Neuronal stem cell (in vitro differentiated cells): ENCODE measurements at regions not wholly inside any gene's neighbourhood (a gene's known extent, or its start where the extent isn't known, plus 50 kb on each side); places are given as distances from the start of the nearest gene placed in this dataset.

Source experiments
- DNase-seq: peaks from one replicate; pipeline ENCODE4 v3.0.0-alpha.2; 2013; ENCODE audit warnings: low spot score
- H2AFZ ChIP-seq: one replicate; pipeline ENCODE4 v1.6.1; 2013; ENCODE audit warnings: mild to moderate bottlenecking, low read length, inconsistent platforms
- H2AK5ac ChIP-seq: 2 replicates; pipeline ENCODE4 v1.6.1; 2013; ENCODE audit warnings: low read depth, mild to moderate bottlenecking, inconsistent platforms, low read length, moderate library complexity, mixed read lengths
- H2BK120ac ChIP-seq: 2 replicates; pipeline ENCODE4 v1.6.1; 2013; ENCODE audit warnings: low read depth, mild to moderate bottlenecking, inconsistent platforms, low read length, moderate library complexity, mixed read lengths
- H2BK12ac ChIP-seq: one replicate; pipeline ENCODE4 v1.6.1; 2013; ENCODE audit warnings: low read length, inconsistent platforms
- H2BK15ac ChIP-seq: 2 replicates; pipeline ENCODE4 v1.6.1; 2013; ENCODE audit warnings: mild to moderate bottlenecking, low read length, inconsistent platforms, mixed read lengths
- H2BK5ac ChIP-seq: one replicate; pipeline ENCODE4 v1.6.1; 2013; ENCODE audit warnings: inconsistent platforms, mild to moderate bottlenecking, low read length, moderate library complexity
- H3K14ac ChIP-seq: one replicate; pipeline ENCODE4 v1.6.1; 2013; ENCODE audit warnings: low read length, inconsistent platforms
- H3K18ac ChIP-seq: 2 replicates; pipeline ENCODE4 v1.6.1; 2013; ENCODE audit warnings: low read length, inconsistent platforms
- H3K23ac ChIP-seq: 2 replicates; pipeline ENCODE4 v1.6.1; 2013; ENCODE audit warnings: low read depth, mild to moderate bottlenecking, mixed read lengths, low read length, inconsistent platforms; ENCODE audit not compliant: poor library complexity
- H3K27ac ChIP-seq: replicated peaks from 3 replicates; pipeline ENCODE4 v1.5.1; 2013; ENCODE audit warnings: low read length, inconsistent platforms
- H3K27me3 ChIP-seq, 3 experiments: 2 replicates each; pipeline ENCODE4 v1.6.1; 2013; ENCODE audit warnings: low read length in 3 of 3, mild to moderate bottlenecking in 2 of 3, inconsistent platforms in 1 of 3, low read depth in 1 of 3, mixed read lengths in 1 of 3, moderate library complexity in 1 of 3; ENCODE audit not compliant: control insufficient read depth in 3 of 3, insufficient read depth in 3 of 3
- H3K36me3 ChIP-seq, 2 donors: replicated peaks in 1 of 2; 2 replicates each; pipeline ENCODE4 v1.6.1; 2013; ENCODE audit warnings: low read length in 2 of 2; ENCODE audit not compliant: control insufficient read depth in 2 of 2, insufficient read depth in 2 of 2
- H3K4ac ChIP-seq: 2 replicates; pipeline ENCODE4 v1.6.1; 2013; ENCODE audit warnings: inconsistent platforms, mild to moderate bottlenecking, low read length, moderate library complexity
- H3K4me1 ChIP-seq, 2 donors: 1 replicate in 1 of 2; 2 replicates in 1 of 2; pipeline ENCODE4 v1.6.1; 2013; ENCODE audit warnings: low read length in 2 of 2, low read depth in 1 of 2; ENCODE audit not compliant: control insufficient read depth in 2 of 2, insufficient read depth in 1 of 2
- H3K4me2 ChIP-seq: one replicate; pipeline ENCODE4 v1.6.1; 2013; ENCODE audit warnings: mild to moderate bottlenecking, low read length, inconsistent platforms; ENCODE audit not compliant: insufficient read depth, poor library complexity, severe bottlenecking
- H3K4me3 ChIP-seq, 2 donors: 2 replicates each; pipeline ENCODE4 v1.5.1; 2013; ENCODE audit warnings: low read length in 2 of 2, mild to moderate bottlenecking in 2 of 2, inconsistent platforms in 1 of 2, moderate library complexity in 1 of 2
- H3K79me1 ChIP-seq: one replicate; pipeline ENCODE4 v1.6.1; 2013; ENCODE audit warnings: low read depth, mild to moderate bottlenecking, inconsistent platforms, low read length, moderate library complexity
- H3K9ac ChIP-seq: one replicate; pipeline ENCODE4 v1.6.1; 2013; ENCODE audit warnings: mild to moderate bottlenecking, low read depth, low read length, inconsistent platforms; ENCODE audit not compliant: poor library complexity
- H3K9me3 ChIP-seq, 2 donors: replicated peaks in 1 of 2; 2 replicates each; pipeline versions ENCODE3 to v1.6.1; 2013; ENCODE audit warnings: low read length in 2 of 2, mild to moderate bottlenecking in 2 of 2, inconsistent platforms in 1 of 2, low read depth in 1 of 2, mixed read lengths in 1 of 2, moderate library complexity in 1 of 2; ENCODE audit not compliant: control insufficient read depth in 2 of 2, insufficient read depth in 1 of 2
- H4K8ac ChIP-seq: one replicate; pipeline ENCODE4 v1.6.1; 2013; ENCODE audit warnings: low read depth, mild to moderate bottlenecking, inconsistent platforms, low read length, moderate library complexity
- H4K91ac ChIP-seq: one replicate; pipeline ENCODE4 v1.6.1; 2013; ENCODE audit warnings: low read length, low read depth, mild to moderate bottlenecking, inconsistent platforms; ENCODE audit not compliant: poor library complexity
- WGBS, 2 donors: extraction: QIAGEN DNeasy Blood & Tissue Kit; methylation state at CpG; one replicate each; pipeline ENCODE4 v1.1.7; 2013; ENCODE audit warnings: missing lambda C conversion rate in 2 of 2, mixed read lengths in 1 of 2; ENCODE audit not compliant: insufficient read length in 2 of 2, insufficient replicate concordance in 1 of 2; ENCODE audit errors: extremely low coverage in 2 of 2; 5-methylcytosine and 5-hydroxymethylcytosine counted together

- no CpG with 5 or more reads among the region's 2 CpGs for WGBS, 2 donors
- peaks cover 0 to 7% of the 10 kb centered on the region in 2 donors for H3K4me1 ChIP-seq
These were observed 507.9 kb upstream of the NRG3 start for GRCh38 chr10:81367132-81367531.

GRCh38 chr10:81386817-81387216 is 488.2 kb upstream of the NRG3 start:
- Histone ChIP-seq H3K4ac (no peak overlapping the region), H2AK5ac (no peak overlapping the region), H3K4me1 (no peaks in the 10 kb centered on the region), H4K8ac (no peak overlapping the region), H2AFZ (no peak overlapping the region), H3K27ac (no peak overlapping the region), H2BK15ac (no peak overlapping the region), H3K27me3 (no peaks in the 10 kb centered on the region), H3K4me2 (no peak overlapping the region), H2BK120ac (no peak overlapping the region), H3K23ac (no peak overlapping the region), H3K14ac (no peak overlapping the region), H4K91ac (no peak overlapping the region), H3K9me3 (no peaks in the 10 kb centered on the region), H3K18ac (no peak overlapping the region), H3K4me3 (no peak overlapping the region), H3K79me1 (no peaks in the 10 kb centered on the region), H3K36me3 (no peaks in the 10 kb centered on the region), H2BK12ac (no peak overlapping the region), H3K9ac (no peak overlapping the region), H2BK5ac (no peak overlapping the region)
- DNase-seq, result no peak
- no CpG with 5 or more reads among the region's 3 CpGs for WGBS, 2 donors

More at GRCh38 chr10:81367132-81367531, 507.9 kb upstream of the NRG3 start:
- H3K14ac ChIP-seq, result no peak overlapping the region
- no peak overlapping the region for H2AFZ ChIP-seq
- H2BK12ac ChIP-seq, result no peak overlapping the region
- no peaks in the 10 kb centered on the region for H3K36me3 ChIP-seq
- no peak overlapping the region for H2BK120ac ChIP-seq
- no peak overlapping the region for H3K27ac ChIP-seq
- no peak overlapping the region for H2BK5ac ChIP-seq
- no peaks in the 10 kb centered on the region for H3K79me1 ChIP-seq
- H3K4ac ChIP-seq, result no peak overlapping the region
- H3K9me3 ChIP-seq, result no peaks in the 10 kb centered on the region
- no peak overlapping the region for H3K18ac ChIP-seq
- no peaks in the 10 kb centered on the region for H3K27me3 ChIP-seq
- H4K8ac ChIP-seq, result no peak overlapping the region
- no peak overlapping the region for H4K91ac ChIP-seq
- H3K9ac ChIP-seq, result no peak overlapping the region
- no peak overlapping the region for H2BK15ac ChIP-seq
- DNase-seq, result no peak
- H3K4me3 ChIP-seq, result no peak overlapping the region
- H2AK5ac ChIP-seq, result no peak overlapping the region
- no peak overlapping the region for H3K4me2 ChIP-seq
- no peak overlapping the region for H3K23ac ChIP-seq

- Histone ChIP-seq H2BK5ac (no peak overlapping the region), H3K23ac (no peak overlapping the region), H3K18ac (no peak overlapping the region), H3K79me1 (no peaks in the 10 kb centered on the region), H2BK15ac (no peak overlapping the region), H3K27me3 (no peaks in the 10 kb centered on the region), H3K9ac (no peak overlapping the region), H4K8ac (no peak overlapping the region), H2BK120ac (no peak overlapping the region), H4K91ac (no peak overlapping the region), H2AFZ (no peak overlapping the region), H3K9me3 (no peaks in the 10 kb centered on the region), H3K4ac (no peak overlapping the region), H2AK5ac (no peak overlapping the region), H3K36me3 (no peaks in the 10 kb centered on the region), H3K4me3 (no peak overlapping the region), H3K4me1 (no peaks in the 10 kb centered on the region), H3K4me2 (no peak overlapping the region), H3K27ac (no peak overlapping the region), H3K14ac (no peak overlapping the region), H2BK12ac (no peak overlapping the region)
- no peak for DNase-seq
- no CpG with 5 or more reads among the region's 3 CpGs for WGBS, 2 donors
These were observed 471.5 kb upstream of the NRG3 start for GRCh38 chr10:81403451-81403850.

GRCh38 chr10:81405399-81405798 is 469.6 kb upstream of the NRG3 start:
- no peak overlapping the region for H3K4me3 ChIP-seq
- no CpG with 5 or more reads among the region's 2 CpGs for WGBS, 2 donors
- DNase-seq, result no peak

More at GRCh38 chr10:81405399-81405798, 469.6 kb upstream of the NRG3 start:
- Histone ChIP-seq H3K4ac (no peak overlapping the region), H3K27me3 (no peaks in the 10 kb centered on the region), H4K8ac (no peak overlapping the region), H3K4me1 (no peaks in the 10 kb centered on the region), H3K9me3 (no peaks in the 10 kb centered on the region), H3K23ac (no peak overlapping the region), H3K14ac (no peak overlapping the region), H2BK15ac (no peak overlapping the region), H4K91ac (no peak overlapping the region), H3K79me1 (no peaks in the 10 kb centered on the region), H2AK5ac (no peak overlapping the region), H2AFZ (no peak overlapping the region), H3K9ac (no peak overlapping the region), H2BK12ac (no peak overlapping the region), H3K27ac (no peak overlapping the region), H2BK120ac (no peak overlapping the region), H3K18ac (no peak overlapping the region), H3K36me3 (no peaks in the 10 kb centered on the region), H3K4me2 (no peak overlapping the region), H2BK5ac (no peak overlapping the region)
